Lower leg skin (tissue), 3 donors: ENCODE measurements at regions not wholly inside any gene's neighbourhood (a gene's known extent, or its start where the extent isn't known, plus 50 kb on each side); places are given as distances from the start of the nearest gene placed in this dataset.

Experiments used
- POLR2A ChIP-seq, 2 donors: fragments of 450-650 bp; IDR thresholded peaks; one replicate each; pipeline ENCODE4 v1.6.1; 2016 to 2017; ENCODE audit warnings: antibody characterized with exemption in 2 of 2, mild to moderate bottlenecking in 1 of 2, moderate library complexity in 1 of 2
- TF ChIP-seq, protein P1 (sequence below), 3 donors: fragments of 450-650 bp; IDR thresholded peaks; one replicate each; pipeline ENCODE4 v1.5.1; 2016; ENCODE audit warnings: antibody characterized with exemption in 3 of 3, mild to moderate bottlenecking in 3 of 3, moderate library complexity in 2 of 3

- TF ChIP-seq, protein P1, sequence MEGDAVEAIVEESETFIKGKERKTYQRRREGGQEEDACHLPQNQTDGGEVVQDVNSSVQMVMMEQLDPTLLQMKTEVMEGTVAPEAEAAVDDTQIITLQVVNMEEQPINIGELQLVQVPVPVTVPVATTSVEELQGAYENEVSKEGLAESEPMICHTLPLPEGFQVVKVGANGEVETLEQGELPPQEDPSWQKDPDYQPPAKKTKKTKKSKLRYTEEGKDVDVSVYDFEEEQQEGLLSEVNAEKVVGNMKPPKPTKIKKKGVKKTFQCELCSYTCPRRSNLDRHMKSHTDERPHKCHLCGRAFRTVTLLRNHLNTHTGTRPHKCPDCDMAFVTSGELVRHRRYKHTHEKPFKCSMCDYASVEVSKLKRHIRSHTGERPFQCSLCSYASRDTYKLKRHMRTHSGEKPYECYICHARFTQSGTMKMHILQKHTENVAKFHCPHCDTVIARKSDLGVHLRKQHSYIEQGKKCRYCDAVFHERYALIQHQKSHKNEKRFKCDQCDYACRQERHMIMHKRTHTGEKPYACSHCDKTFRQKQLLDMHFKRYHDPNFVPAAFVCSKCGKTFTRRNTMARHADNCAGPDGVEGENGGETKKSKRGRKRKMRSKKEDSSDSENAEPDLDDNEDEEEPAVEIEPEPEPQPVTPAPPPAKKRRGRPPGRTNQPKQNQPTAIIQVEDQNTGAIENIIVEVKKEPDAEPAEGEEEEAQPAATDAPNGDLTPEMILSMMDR (IDR thresholded peaks at IDR 0.05): no peak
- TF ChIP-seq POLR2A (IDR thresholded peaks at IDR 0.05): no peak
Measured at GRCh38 chr15:62847900-62848489, 194.6 kb upstream of the TPM1 start.
